ENCODE measurements at regions not wholly inside any gene's neighbourhood (a gene's known extent, or its start where the extent isn't known, plus 50 kb on each side); places are given as distances from the start of the nearest gene placed in this dataset.

DNA sequence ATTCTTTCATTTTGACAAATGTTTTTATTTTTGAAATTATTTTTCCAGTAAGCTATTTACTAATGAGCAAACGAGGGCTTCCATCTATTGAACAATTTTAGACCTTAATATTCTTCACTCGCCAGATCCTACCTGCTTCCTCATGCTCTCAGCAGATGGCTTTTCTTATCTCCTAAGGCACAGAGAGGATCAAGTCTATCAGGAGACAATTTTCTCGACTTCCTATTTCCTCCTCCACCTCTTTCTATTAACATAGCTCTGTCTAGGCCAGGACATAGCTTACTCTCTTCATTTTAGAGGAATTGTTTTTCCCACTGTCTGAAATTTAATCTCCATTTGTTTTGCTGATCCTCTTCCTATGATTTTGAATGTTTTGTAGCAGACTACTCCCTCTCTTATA, 87.0 kb upstream of the MAN1A1 start (continued):
- TF ChIP-seq NCOR1 (IDR thresholded peaks at IDR 0.05) = peak; percentile 39; the same call in 1 of the 2 replicates
- 0 out of 2 replicates have a peak, but pooled peaks have one; percentile 36 for TF ChIP-seq MYC (IDR thresholded peaks at IDR 0.05; ENCODE audit: low read depth, low read length)
- TF ChIP-seq MYC (CRISPR knock-in tag; IDR thresholded peaks at IDR 0.05; ENCODE audit: borderline replicate concordance, low read depth) = no peak
- peak; percentile 60 for TF ChIP-seq CBFA2T2 (conservative IDR thresholded peaks at IDR 0.05)
- no peak for TF ChIP-seq CHCHD3 (CRISPR knock-in tag; IDR thresholded peaks at IDR 0.05)
- TF ChIP-seq, protein P1, sequence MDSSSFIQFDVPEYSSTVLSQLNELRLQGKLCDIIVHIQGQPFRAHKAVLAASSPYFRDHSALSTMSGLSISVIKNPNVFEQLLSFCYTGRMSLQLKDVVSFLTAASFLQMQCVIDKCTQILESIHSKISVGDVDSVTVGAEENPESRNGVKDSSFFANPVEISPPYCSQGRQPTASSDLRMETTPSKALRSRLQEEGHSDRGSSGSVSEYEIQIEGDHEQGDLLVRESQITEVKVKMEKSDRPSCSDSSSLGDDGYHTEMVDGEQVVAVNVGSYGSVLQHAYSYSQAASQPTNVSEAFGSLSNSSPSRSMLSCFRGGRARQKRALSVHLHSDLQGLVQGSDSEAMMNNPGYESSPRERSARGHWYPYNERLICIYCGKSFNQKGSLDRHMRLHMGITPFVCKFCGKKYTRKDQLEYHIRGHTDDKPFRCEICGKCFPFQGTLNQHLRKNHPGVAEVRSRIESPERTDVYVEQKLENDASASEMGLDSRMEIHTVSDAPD (CRISPR knock-in tag; IDR thresholded peaks at IDR 0.05) = no peak
- TF ChIP-seq, protein P2, sequence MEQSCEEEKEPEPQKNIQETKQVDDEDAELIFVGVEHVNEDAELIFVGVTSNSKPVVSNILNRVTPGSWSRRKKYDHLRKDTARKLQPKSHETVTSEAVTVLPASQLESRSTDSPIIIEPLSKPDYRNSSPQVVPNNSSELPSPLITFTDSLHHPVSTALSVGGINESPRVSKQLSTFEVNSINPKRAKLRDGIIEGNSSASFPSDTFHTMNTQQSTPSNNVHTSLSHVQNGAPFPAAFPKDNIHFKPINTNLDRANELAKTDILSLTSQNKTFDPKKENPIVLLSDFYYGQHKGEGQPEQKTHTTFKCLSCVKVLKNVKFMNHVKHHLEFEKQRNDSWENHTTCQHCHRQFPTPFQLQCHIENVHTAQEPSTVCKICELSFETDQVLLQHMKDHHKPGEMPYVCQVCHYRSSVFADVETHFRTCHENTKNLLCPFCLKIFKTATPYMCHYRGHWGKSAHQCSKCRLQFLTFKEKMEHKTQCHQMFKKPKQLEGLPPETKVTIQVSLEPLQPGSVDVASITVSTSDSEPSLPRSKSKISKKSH (CRISPR knock-in tag; IDR thresholded peaks at IDR 0.05) = no peak
- TF ChIP-seq FOXJ2 (tag; IDR thresholded peaks at IDR 0.05) = no peak
- TF ChIP-seq ZNF696 (CRISPR knock-in tag; conservative IDR thresholded peaks at IDR 0.05) = no peak
- TF ChIP-seq, protein P3, sequence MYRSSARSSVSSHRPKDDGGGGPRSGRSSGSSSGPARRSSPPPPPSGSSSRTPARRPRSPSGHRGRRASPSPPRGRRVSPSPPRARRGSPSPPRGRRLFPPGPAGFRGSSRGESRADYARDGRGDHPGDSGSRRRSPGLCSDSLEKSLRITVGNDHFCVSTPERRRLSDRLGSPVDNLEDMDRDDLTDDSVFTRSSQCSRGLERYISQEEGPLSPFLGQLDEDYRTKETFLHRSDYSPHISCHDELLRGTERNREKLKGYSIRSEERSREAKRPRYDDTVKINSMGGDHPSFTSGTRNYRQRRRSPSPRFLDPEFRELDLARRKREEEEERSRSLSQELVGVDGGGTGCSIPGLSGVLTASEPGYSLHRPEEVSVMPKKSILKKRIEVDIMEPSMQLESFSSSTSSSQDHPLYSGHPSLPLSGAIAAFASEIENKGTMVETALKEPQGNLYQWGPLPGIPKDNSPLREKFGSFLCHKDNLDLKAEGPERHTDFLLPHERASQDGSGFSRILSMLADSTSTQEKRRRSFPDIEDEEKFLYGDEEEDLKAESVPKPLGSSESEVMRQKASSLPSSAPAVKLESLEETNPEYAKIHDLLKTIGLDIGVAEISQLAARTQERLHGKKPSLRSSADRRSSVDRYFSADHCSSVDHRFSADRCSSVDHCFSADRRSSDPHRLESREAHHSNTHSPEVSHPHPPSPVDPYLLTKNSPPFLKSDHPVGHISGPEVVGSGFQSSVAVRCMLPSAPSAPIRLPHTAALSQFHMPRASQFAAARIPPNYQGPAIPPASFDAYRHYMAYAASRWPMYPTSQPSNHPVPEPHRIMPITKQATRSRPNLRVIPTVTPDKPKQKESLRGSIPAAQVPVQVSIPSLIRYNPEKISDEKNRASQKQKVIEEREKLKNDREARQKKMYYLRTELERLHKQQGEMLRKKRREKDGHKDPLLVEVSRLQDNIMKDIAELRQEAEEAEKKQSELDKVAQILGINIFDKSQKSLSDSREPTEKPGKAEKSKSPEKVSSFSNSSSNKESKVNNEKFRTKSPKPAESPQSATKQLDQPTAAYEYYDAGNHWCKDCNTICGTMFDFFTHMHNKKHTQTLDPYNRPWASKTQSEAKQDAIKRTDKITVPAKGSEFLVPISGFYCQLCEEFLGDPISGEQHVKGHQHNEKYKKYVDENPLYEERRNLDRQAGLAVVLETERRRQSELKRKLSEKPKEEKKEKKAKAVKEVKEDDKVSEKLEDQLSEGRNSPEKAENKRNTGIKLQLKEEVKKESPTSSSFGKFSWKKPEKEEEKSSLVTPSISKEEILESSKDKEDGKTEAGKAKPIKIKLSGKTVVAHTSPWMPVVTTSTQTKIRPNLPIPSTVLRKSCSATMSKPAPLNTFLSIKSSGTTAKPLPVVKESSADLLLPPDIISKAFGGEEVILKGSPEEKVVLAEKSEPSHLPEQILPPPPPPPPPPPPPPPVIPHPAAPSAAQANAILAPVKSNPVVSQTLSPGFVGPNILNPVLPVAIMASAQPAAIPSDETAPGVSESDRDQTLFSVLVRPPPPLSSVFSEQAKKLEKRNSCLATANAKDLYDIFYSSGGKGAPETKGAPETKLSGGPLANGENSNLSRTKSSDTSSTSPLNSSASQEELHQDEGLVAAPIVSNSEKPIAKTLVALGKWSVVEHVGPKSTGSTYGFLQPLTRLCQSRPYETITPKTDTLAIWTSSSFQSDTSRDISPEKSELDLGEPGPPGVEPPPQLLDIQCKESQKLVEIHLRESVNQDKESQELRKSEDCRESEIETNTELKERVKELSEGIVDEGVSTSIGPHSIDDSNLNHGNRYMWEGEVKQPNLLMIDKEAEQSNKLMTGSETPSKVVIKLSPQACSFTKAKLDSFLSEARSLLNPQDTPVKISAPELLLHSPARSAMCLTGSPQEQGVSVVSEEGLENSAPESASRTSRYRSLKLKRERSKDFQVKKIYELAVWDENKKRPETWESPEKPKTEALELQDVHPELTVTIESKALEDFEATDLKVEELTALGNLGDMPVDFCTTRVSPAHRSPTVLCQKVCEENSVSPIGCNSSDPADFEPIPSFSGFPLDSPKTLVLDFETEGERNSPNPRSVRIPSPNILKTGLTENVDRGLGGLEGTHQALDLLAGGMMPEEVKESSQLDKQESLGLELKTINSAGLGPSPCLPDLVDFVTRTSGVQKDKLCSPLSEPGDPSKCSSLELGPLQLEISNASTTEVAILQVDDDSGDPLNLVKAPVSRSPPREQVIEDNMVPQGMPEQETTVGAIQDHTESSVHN (IDR thresholded peaks at IDR 0.05; ENCODE audit: borderline replicate concordance in 1 of 2, low read depth in 1 of 2) = no peak
- TF ChIP-seq POLR3A (IDR thresholded peaks at IDR 0.05; ENCODE audit: borderline replicate concordance, extremely low read depth, insufficient read depth, insufficient read length) = no peak
- TF ChIP-seq ZKSCAN8 (CRISPR knock-in tag; IDR thresholded peaks at IDR 0.05) = no peak
- TF ChIP-seq, protein P4, sequence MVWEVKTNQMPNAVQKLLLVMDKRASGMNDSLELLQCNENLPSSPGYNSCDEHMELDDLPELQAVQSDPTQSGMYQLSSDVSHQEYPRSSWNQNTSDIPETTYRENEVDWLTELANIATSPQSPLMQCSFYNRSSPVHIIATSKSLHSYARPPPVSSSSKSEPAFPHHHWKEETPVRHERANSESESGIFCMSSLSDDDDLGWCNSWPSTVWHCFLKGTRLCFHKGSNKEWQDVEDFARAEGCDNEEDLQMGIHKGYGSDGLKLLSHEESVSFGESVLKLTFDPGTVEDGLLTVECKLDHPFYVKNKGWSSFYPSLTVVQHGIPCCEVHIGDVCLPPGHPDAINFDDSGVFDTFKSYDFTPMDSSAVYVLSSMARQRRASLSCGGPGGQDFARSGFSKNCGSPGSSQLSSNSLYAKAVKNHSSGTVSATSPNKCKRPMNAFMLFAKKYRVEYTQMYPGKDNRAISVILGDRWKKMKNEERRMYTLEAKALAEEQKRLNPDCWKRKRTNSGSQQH (CRISPR knock-in tag; IDR thresholded peaks at IDR 0.05) = no peak
- TF ChIP-seq DIDO1 (tag; IDR thresholded peaks at IDR 0.05; ENCODE audit: low read depth) = no peak
- no peak for TF ChIP-seq ZNF717 (CRISPR knock-in tag; IDR thresholded peaks at IDR 0.05)
- TF ChIP-seq ZC3H11A (IDR thresholded peaks at IDR 0.05; ENCODE audit: low read depth, low read length) = no peak
- no peak for TF ChIP-seq CXXC5 (CRISPR knock-in tag; IDR thresholded peaks at IDR 0.05)
